Activated CD4-positive, alpha-beta T cell treated with anti-CD3 and anti-CD28 coated beads for 36 hours (primary cell): ENCODE measurements at regions not wholly inside any gene's neighbourhood (a gene's known extent, or its start where the extent isn't known, plus 50 kb on each side); places are given as distances from the start of the nearest gene placed in this dataset.

Experiments used
- ATAC-seq: fragments of 200-7000 bp; cut with Tn5 transposase; one replicate; pipeline ENCODE4 v1.10.0; 2021; ENCODE audit warnings: mild to moderate bottlenecking, moderate library complexity
- CTCF ChIA-PET: fragments of 350-600 bp; sonication (Branson Sonifier 250); formaldehyde crosslinking; loops from one replicate; lab custom pipeline; 2021; ENCODE audit warnings: antibody characterized with exemption; lab: Charles Lee
- POLR2A ChIA-PET: fragments of 350-600 bp; sonication (Branson Sonifier 250); formaldehyde crosslinking; loops from one replicate; lab custom pipeline; 2021; ENCODE audit warnings: antibody characterized with exemption, inconsistent platforms; lab: Charles Lee
- DNase-seq: peaks from one replicate; pipeline ENCODE4 v3.0.0-alpha.2; 2020
- H3K27ac Mint-ChIP-seq: one replicate; pipeline ENCODE4 v1.8.0; 2021; ENCODE audit warnings: mixed read lengths
- H3K27me3 Mint-ChIP-seq: one replicate; pipeline ENCODE4 v1.8.0; 2021; ENCODE audit warnings: mixed read lengths
- H3K36me3 Mint-ChIP-seq: one replicate; pipeline ENCODE4 v1.8.0; 2021; ENCODE audit warnings: low read depth, mixed read lengths
- H3K4me1 Mint-ChIP-seq: one replicate; pipeline ENCODE4 v1.8.0; 2021; ENCODE audit warnings: mixed read lengths
- H3K4me3 Mint-ChIP-seq: one replicate; pipeline ENCODE4 v1.8.0; 2021; ENCODE audit warnings: mild to moderate bottlenecking, moderate library complexity, mixed read lengths
- H3K9me3 Mint-ChIP-seq: one replicate; pipeline ENCODE4 v1.8.0; 2021; ENCODE audit warnings: low read depth, mixed read lengths
- intact Hi-C, 2 experiments: fragments of 100-400 bp; cut with DNase I in 1 of 2; cut with micrococcal nuclease in 1 of 2; formaldehyde crosslinking; loops; one replicate each; pipeline versions ENCODE4 v1.14.2 to v1.15.1; 2022 to 2024; cut with DNase I, micrococcal nuclease

DNA sequence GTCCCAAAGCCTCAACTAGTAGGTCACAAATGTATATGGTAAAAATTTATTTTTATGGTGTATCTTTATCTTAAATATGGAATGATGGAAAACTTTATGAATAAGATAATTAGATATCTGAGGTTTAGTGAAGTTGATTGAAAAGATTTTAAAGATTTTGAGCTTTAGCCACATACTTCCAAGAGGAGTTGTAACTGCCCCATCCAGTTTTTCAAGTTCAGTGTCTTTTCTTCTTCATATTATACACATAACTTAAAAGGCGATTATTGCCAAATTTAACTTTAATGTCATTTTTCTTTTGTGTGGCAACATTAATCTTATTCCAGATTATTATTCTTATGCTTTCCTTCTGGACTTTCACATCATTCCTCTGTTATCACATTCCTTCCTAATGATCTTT lies 266.4 kb downstream of the TINAG start:
- ATAC-seq (no peak), DNase-seq (no peak)
- peaks cover 6% of the 10 kb centered on the region for H3K9me3 Mint-ChIP-seq
- intact Hi-C loops, result no loop called here
- no peaks in the 10 kb centered on the region for H3K27me3 Mint-ChIP-seq
- H3K36me3 Mint-ChIP-seq, result no peaks in the 10 kb centered on the region
- H3K4me1 Mint-ChIP-seq, result no peaks in the 10 kb centered on the region
- H3K4me3 Mint-ChIP-seq, result no peak overlapping the region
- CTCF ChIA-PET, result interaction anchor here (0.6 kb wide), 2 partner anchors 36 to 75 kb away, joined by 3 read pairs; no protein-coding TSS in a partner anchor
- POLR2A ChIA-PET, result no interaction called here
- H3K27ac Mint-ChIP-seq, result no peak overlapping the region

DNA sequence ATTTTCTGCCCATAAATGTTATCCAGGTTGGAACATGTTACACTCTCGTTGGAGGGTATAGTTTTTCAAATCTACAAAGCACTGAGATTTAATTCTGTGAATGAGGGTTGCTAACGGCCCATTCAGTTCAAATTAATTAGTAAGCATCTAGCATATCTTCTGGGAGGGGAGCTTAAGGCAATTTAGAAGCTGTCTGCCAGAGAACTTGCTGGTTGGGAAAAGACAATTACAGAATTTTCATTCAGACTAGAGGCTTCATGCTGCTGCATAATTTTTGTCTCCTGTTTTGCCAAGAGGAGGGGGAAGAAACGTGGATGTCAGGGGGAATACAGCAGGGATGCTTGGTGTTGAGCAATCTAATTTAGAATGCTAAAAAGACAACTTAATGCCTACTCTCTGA lies 268.3 kb upstream of the FAM83B start:
- Mint-ChIP-seq H3K4me3 (no peak overlapping the region), H3K27me3 (no peaks in the 10 kb centered on the region), H3K27ac (no peak overlapping the region), H3K36me3 (no peaks in the 10 kb centered on the region), H3K9me3 (no peaks in the 10 kb centered on the region), H3K4me1 (no peaks in the 10 kb centered on the region)
- ATAC-seq, result no peak
- ChIA-PET POLR2A (no interaction called here), CTCF (no interaction called here)
- DNase-seq, result no peak
- intact Hi-C loops, result no loop called here

GRCh38 chr6:54579011-54579410 lies 267.6 kb upstream of the FAM83B start:
- no peaks in the 10 kb centered on the region for H3K36me3 Mint-ChIP-seq
- no peaks in the 10 kb centered on the region for H3K9me3 Mint-ChIP-seq
- intact Hi-C loops, result no loop called here
- no peaks in the 10 kb centered on the region for H3K4me1 Mint-ChIP-seq
- no peak overlapping the region for H3K27ac Mint-ChIP-seq
- no peaks in the 10 kb centered on the region for H3K27me3 Mint-ChIP-seq
- H3K4me3 Mint-ChIP-seq, result no peak overlapping the region
- ATAC-seq (no peak), DNase-seq (no peak)
- POLR2A ChIA-PET, result no interaction called here
- CTCF ChIA-PET, result interaction anchor here (0.6 kb wide), 1 partner anchor 14 kb away, joined by 3 read pairs; no protein-coding TSS in a partner anchor

GRCh38 chr6:54586251-54586650 lies 260.3 kb upstream of the FAM83B start:
- DNase-seq, result no peak
- Mint-ChIP-seq H3K4me1 (no peaks in the 10 kb centered on the region), H3K4me3 (no peak overlapping the region), H3K27me3 (no peaks in the 10 kb centered on the region), H3K36me3 (no peaks in the 10 kb centered on the region), H3K27ac (no peak overlapping the region), H3K9me3 (peaks cover 2% of the 10 kb centered on the region)
- intact Hi-C loops, result no loop called here
- ChIA-PET POLR2A (no interaction called here), CTCF (no interaction called here)
- no peak for ATAC-seq

DNA sequence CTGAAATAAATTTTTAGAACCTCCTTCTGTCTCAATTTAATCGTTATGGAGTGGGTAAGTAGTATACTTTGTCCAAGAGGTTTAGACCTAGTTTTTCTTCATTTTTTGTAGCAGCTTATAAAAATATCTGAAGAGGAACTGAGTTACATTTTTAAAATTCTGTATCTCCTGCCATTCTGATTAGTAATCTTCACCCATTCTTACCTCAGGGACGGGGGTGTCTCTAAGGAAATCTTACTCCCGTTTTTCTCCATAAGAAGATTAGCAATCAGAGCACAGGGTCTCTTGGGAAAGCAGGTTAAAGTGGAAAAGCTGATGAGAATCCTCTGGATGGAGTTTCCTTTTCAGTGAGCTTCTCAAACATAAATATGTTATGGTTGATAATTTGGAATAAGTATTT lies 259.3 kb upstream of the FAM83B start:
- Mint-ChIP-seq H3K27me3 (no peaks in the 10 kb centered on the region), H3K4me3 (no peak overlapping the region), H3K9me3 (peaks cover 2% of the 10 kb centered on the region), H3K4me1 (no peaks in the 10 kb centered on the region), H3K36me3 (no peaks in the 10 kb centered on the region), H3K27ac (no peak overlapping the region)
- DNase-seq (no peak), ATAC-seq (no peak)
- POLR2A ChIA-PET, result no interaction called here
- CTCF ChIA-PET, result no interaction called here
- intact Hi-C loops, result no loop called here

GRCh38 chr6:54588176-54588575 lies 258.4 kb upstream of the FAM83B start:
- intact Hi-C loops, result no loop called here
- no peaks in the 10 kb centered on the region for H3K27me3 Mint-ChIP-seq
- H3K4me3 Mint-ChIP-seq, result no peak overlapping the region
- ChIA-PET POLR2A (no interaction called here), CTCF (no interaction called here)
- ATAC-seq (no peak), DNase-seq (no peak)
- peaks cover 2% of the 10 kb centered on the region for H3K9me3 Mint-ChIP-seq
- no peak overlapping the region for H3K27ac Mint-ChIP-seq
- H3K4me1 Mint-ChIP-seq, result no peaks in the 10 kb centered on the region
- no peaks in the 10 kb centered on the region for H3K36me3 Mint-ChIP-seq

DNA sequence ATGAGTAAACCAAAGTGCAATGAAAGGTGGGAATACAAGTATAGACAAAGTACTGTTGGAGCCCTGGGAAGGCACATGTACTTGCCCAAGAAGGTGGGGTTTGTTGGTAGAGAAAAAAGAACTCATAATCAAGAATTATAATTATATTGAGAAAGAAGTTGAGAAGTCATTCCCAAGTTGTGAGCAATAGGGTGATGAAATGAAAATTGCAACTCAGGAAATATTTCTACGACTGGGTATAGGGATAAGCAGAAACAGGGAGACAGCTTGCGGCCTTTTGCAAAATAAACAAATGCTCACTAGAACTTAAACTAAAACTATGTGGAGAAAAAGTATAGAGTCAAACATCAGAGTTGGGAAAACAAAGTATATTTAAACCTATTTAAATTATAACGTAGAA lies 250.7 kb upstream of the FAM83B start:
- ChIA-PET CTCF (interaction anchor here (0.6 kb wide), 1 partner anchor 716 kb away, joined by 3 read pairs; no protein-coding TSS in a partner anchor), POLR2A (no interaction called here)
- Mint-ChIP-seq H3K4me1 (no peaks in the 10 kb centered on the region), H3K36me3 (no peaks in the 10 kb centered on the region), H3K27ac (no peak overlapping the region), H3K4me3 (no peak overlapping the region), H3K27me3 (no peaks in the 10 kb centered on the region), H3K9me3 (peaks cover 2% of the 10 kb centered on the region)
- intact Hi-C loops, result no loop called here
- ATAC-seq (no peak), DNase-seq (no peak)

DNA sequence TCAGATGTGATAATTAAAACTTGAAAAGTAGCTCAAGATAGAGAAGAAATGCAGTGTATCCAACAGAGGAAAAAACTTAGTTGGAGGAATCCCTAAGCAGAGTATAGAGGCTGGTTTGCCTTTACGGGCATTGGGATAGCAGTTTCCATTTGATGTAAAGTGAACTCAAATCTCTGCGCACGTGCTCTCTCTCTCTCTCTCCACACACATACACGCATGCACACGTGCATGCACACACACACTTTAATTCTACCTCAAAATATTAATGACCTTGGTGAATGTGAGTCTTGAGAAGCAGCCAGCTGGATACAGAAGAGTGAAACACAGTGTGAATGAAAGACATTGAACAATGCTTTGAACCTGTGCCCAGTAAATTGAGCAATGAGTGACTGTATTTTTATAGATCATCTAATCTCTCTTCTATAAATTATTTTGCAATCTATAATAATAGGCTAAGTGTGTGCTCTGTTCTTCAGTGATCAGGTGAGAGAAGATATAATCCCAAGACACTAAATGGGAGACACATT lies 247.7 kb upstream of the FAM83B start:
- Mint-ChIP-seq H3K27ac (no peak overlapping the region), H3K36me3 (no peaks in the 10 kb centered on the region), H3K4me1 (no peaks in the 10 kb centered on the region), H3K4me3 (no peak overlapping the region), H3K27me3 (no peaks in the 10 kb centered on the region), H3K9me3 (peaks cover 2% of the 10 kb centered on the region)
- CTCF ChIA-PET, result no interaction called here
- DNase-seq (no peak), ATAC-seq (no peak)
- POLR2A ChIA-PET, result no interaction called here
- intact Hi-C loops, result no loop called here

GRCh38 chr6:54601600-54602300 lies 244.8 kb upstream of the FAM83B start:
- Mint-ChIP-seq H3K4me1 (no peaks in the 10 kb centered on the region), H3K27ac (no peak overlapping the region), H3K27me3 (no peaks in the 10 kb centered on the region), H3K4me3 (no peak overlapping the region), H3K9me3 (no peaks in the 10 kb centered on the region), H3K36me3 (no peaks in the 10 kb centered on the region)
- ATAC-seq (no peak), DNase-seq (no peak)
- intact Hi-C loops, result no loop called here
- ChIA-PET POLR2A (no interaction called here), CTCF (interaction anchor here (1.1 kb wide), 1 partner anchor 10 kb away, joined by 3 read pairs; no protein-coding TSS in a partner anchor)

DNA sequence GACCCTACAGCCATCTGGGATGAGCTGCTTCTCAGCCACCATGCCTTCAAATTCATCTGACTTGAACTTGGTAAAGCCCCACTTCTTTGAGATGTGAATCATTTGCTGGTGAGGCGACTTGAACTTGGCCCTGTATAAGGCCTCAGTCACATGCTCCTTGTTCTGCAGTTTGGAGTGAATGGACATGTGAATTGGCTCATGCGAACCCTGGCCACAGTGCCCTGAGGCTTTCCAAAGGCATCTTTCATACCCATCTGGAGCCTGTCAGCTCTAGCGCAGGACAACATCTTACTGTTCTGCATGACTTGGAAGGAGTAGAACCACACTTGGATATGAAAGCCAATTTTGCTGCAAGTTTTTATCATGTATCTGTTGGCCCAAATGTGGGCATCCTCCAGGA lies 244.0 kb upstream of the FAM83B start:
- Mint-ChIP-seq H3K9me3 (no peaks in the 10 kb centered on the region), H3K4me3 (no peak overlapping the region), H3K27me3 (no peaks in the 10 kb centered on the region), H3K4me1 (no peaks in the 10 kb centered on the region), H3K27ac (no peak overlapping the region), H3K36me3 (no peaks in the 10 kb centered on the region)
- DNase-seq (no peak), ATAC-seq (no peak)
- ChIA-PET POLR2A (no interaction called here), CTCF (interaction anchor here (1.1 kb wide), 1 partner anchor 9 kb away, joined by 3 read pairs; no protein-coding TSS in a partner anchor)
- intact Hi-C loops, result no loop called here

DNA sequence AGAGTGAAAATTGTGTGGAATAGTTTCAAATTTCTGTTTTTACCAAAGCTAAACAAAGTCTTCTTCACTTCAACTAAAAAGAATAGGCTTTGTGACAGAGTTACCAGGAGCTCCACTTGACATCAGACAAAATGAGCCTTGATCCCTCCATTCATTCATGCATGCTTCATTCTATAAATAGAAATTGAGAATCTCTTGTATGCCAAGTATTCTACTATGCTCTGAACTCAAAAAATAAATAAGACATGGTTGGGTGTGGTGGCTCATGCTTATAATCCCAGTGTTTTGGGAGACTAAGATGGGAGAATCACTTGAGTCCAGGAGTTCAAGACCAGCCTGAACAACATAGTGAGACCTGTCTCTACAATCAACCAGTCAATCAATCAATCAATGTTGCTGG lies 236.6 kb upstream of the FAM83B start:
- H3K4me1 Mint-ChIP-seq, result no peaks in the 10 kb centered on the region
- H3K27ac Mint-ChIP-seq, result no peak overlapping the region
- DNase-seq, result no peak
- H3K9me3 Mint-ChIP-seq, result no peaks in the 10 kb centered on the region
- CTCF ChIA-PET, result no interaction called here
- no peak for ATAC-seq
- H3K4me3 Mint-ChIP-seq, result no peak overlapping the region
- no peaks in the 10 kb centered on the region for H3K36me3 Mint-ChIP-seq
- POLR2A ChIA-PET, result no interaction called here
- intact Hi-C loops, result no loop called here
- H3K27me3 Mint-ChIP-seq, result no peaks in the 10 kb centered on the region

GRCh38 chr6:54613596-54613995 lies 233.0 kb upstream of the FAM83B start:
- Mint-ChIP-seq H3K4me1 (no peaks in the 10 kb centered on the region), H3K9me3 (no peaks in the 10 kb centered on the region), H3K4me3 (no peak overlapping the region), H3K27ac (no peak overlapping the region), H3K36me3 (no peaks in the 10 kb centered on the region), H3K27me3 (no peaks in the 10 kb centered on the region)
- CTCF ChIA-PET, result no interaction called here
- intact Hi-C loops, result no loop called here
- ATAC-seq (no peak), DNase-seq (no peak)
- POLR2A ChIA-PET, result interaction anchor here (0.6 kb wide), 1 partner anchor 566 kb away, joined by 3 read pairs; no protein-coding TSS in a partner anchor
